A549 (cell line): ENCODE measurements at regions not wholly inside any gene's neighbourhood (a gene's known extent, or its start where the extent isn't known, plus 50 kb on each side); places are given as distances from the start of the nearest gene placed in this dataset.

Experiments used
- ATAC-seq, 2 experiments: fragments of 200-7000 bp in 1 of 2; fragments of >200 bp in 1 of 2; cut with Nextera tagmentation in 1 of 2; cut with Tn5 transposase in 1 of 2; 3 replicates each; pipeline versions ENCODE4 v1.8.0 to v1.9.1; 2018 to 2020; ENCODE audit warnings: mild to moderate bottlenecking in 1 of 2, moderate library complexity in 1 of 2
- CTCF ChIA-PET: fragments of 300-600 bp; sonication (Branson Sonifier 250); formaldehyde crosslinking; extraction: SDS; loops from one replicate; lab custom pipeline; 2021; ENCODE audit warnings: antibody characterized with exemption, inconsistent platforms; lab: Yijun Ruan, JAX
- POLR2A ChIA-PET: fragments of 350-600 bp; formaldehyde crosslinking; extraction: SDS; loops from one replicate; lab custom pipeline; 2021; ENCODE audit warnings: antibody characterized with exemption, inconsistent platforms; lab: Yijun Ruan, JAX
- DNase-seq, 2 experiments: peaks; one replicate each; pipeline versions ENCODE4 v3.0.0 to v3.0.0-alpha.2; 2011 to 2016; ENCODE audit warnings: low read depth in 1 of 2, low spot score in 1 of 2
- FAIRE-seq: peaks from 2 replicates; lab custom pipeline; 2011; peaks lifted over from hg19 to GRCh38; lab: Jason Lieb, UNC
- H3K27ac ChIP-seq, 2 experiments: fragments of >200 bp; sonication (Bioruptor Twin); formaldehyde crosslinking; 3 replicates each; pipeline ENCODE4 v1.5.1; 2016 to 2017
- H3K4me1 ChIP-seq: fragments of >200 bp; sonication (Bioruptor Twin); formaldehyde crosslinking; 3 replicates; pipeline ENCODE4 v1.6.1; 2016
- H3K4me2 ChIP-seq: fragments of >200 bp; sonication (Bioruptor Twin); formaldehyde crosslinking; 3 replicates; pipeline ENCODE4 v1.6.1; 2016
- H3K4me3 ChIP-seq: fragments of >200 bp; sonication (Bioruptor Twin); formaldehyde crosslinking; 3 replicates; pipeline ENCODE4 v1.5.1; 2016
- H3K9me3 ChIP-seq: fragments of >200 bp; sonication (Bioruptor Twin); formaldehyde crosslinking; 3 replicates; pipeline ENCODE4 v1.6.1; 2016
- CHD2 ChIP-seq: fragments of 150-350 bp; IDR thresholded peaks from 2 replicates; pipeline ENCODE4 v1.6.1; 2014; ENCODE audit warnings: low read length; ENCODE audit not compliant: partially characterized antibody
- CHD4 ChIP-seq: fragments of 200-600 bp; sonication (generic); IDR thresholded peaks from 2 replicates; pipeline ENCODE4 v1.6.1; 2016; ENCODE audit warnings: antibody characterized with exemption, mild to moderate bottlenecking, borderline replicate concordance
- EHF ChIP-seq: fragments of 250-450 bp; sonication (Bioruptor Pico); IDR thresholded peaks from 2 replicates; pipeline ENCODE4 v1.5.0; 2020; ENCODE audit warnings: mild to moderate bottlenecking
- EP300 ChIP-seq, 2 experiments: fragments of >200 bp; sonication (Bioruptor Twin); formaldehyde crosslinking; IDR thresholded peaks; 2 replicates in 1 of 2; 3 replicates in 1 of 2; pipeline ENCODE4 v1.6.1; 2016 to 2017
- FOXS1 ChIP-seq: fragments of 250-450 bp; sonication (Bioruptor Pico); IDR thresholded peaks from 2 replicates; pipeline ENCODE4 v1.5.0; 2020; ENCODE audit warnings: mild to moderate bottlenecking, moderate library complexity
- GATA3 ChIP-seq: IDR thresholded peaks from 2 replicates; pipeline ENCODE4 v1.6.1; 2012; ENCODE audit warnings: borderline replicate concordance
- HDAC2 ChIP-seq: fragments of 200-600 bp; sonication (generic); IDR thresholded peaks from 2 replicates; pipeline ENCODE4 v1.6.1; 2016
- HOXB13 ChIP-seq: fragments of 250-450 bp; sonication (Bioruptor Pico); IDR thresholded peaks from 2 replicates; pipeline ENCODE4 v1.5.0; 2020; ENCODE audit warnings: low read depth, mild to moderate bottlenecking, moderate library complexity
- HOXB5 ChIP-seq: fragments of 250-450 bp; sonication (Bioruptor Pico); IDR thresholded peaks from 2 replicates; pipeline ENCODE4 v1.5.0; 2020; ENCODE audit warnings: mild to moderate bottlenecking, moderate library complexity
- JUN ChIP-seq, 2 experiments: fragments of >200 bp; sonication (Bioruptor Twin); formaldehyde crosslinking; IDR thresholded peaks; 2 replicates in 1 of 2; 3 replicates in 1 of 2; pipeline ENCODE4 v1.6.1; 2016 to 2017
- KDM1A ChIP-seq: fragments of 200-600 bp; sonication (generic); IDR thresholded peaks from 2 replicates; pipeline ENCODE4 v1.6.1; 2016; ENCODE audit warnings: low read depth, mild to moderate bottlenecking
- KDM5A ChIP-seq: fragments of 200-600 bp; sonication (generic); IDR thresholded peaks from 2 replicates; pipeline ENCODE4 v1.6.1; 2016; ENCODE audit warnings: antibody characterized with exemption, mild to moderate bottlenecking
- NFE2L2 ChIP-seq: fragments of 150-350 bp; conservative IDR thresholded peaks from 2 replicates; pipeline ENCODE4 v1.6.1; 2014; ENCODE audit warnings: low read length
- PHF8 ChIP-seq: fragments of 200-600 bp; sonication (generic); IDR thresholded peaks from 2 replicates; pipeline ENCODE4 v1.6.1; 2016; ENCODE audit warnings: low read depth, mild to moderate bottlenecking, antibody characterized with exemption, moderate library complexity, borderline replicate concordance
- POLR2A ChIP-seq: IDR thresholded peaks from 2 replicates; pipeline ENCODE4 v1.6.1; 2012; ENCODE audit warnings: mild to moderate bottlenecking, low read length
- RARB ChIP-seq: fragments of 250-450 bp; sonication (Bioruptor Pico); IDR thresholded peaks from 2 replicates; pipeline ENCODE4 v1.8.0; 2021; ENCODE audit warnings: mild to moderate bottlenecking, moderate library complexity
- RCOR1 ChIP-seq: fragments of 150-350 bp; IDR thresholded peaks from 2 replicates; pipeline ENCODE4 v1.6.1; 2014; ENCODE audit warnings: antibody characterized with exemption, low read length, low read depth
- SMC3 ChIP-seq: fragments of >200 bp; sonication (Bioruptor Twin); formaldehyde crosslinking; IDR thresholded peaks from 3 replicates; pipeline ENCODE4 v1.6.1; 2018; ENCODE audit warnings: inconsistent platforms
- TFCP2L1 ChIP-seq: fragments of 250-450 bp; sonication (Bioruptor Pico); IDR thresholded peaks from 2 replicates; pipeline ENCODE4 v1.5.0; 2021; ENCODE audit warnings: mild to moderate bottlenecking
- ZSCAN20 ChIP-seq: fragments of 250-450 bp; sonication (Bioruptor Pico); IDR thresholded peaks from 2 replicates; pipeline ENCODE4 v1.8.0; 2022; ENCODE audit warnings: mild to moderate bottlenecking, moderate library complexity
- WGBS: methylation state at CpG from one replicate; pipeline ENCODE4 v1.1.6; 2017; ENCODE audit errors: missing lambda C conversion rate; 5-methylcytosine and 5-hydroxymethylcytosine counted together
- TF ChIP-seq, protein P1 (sequence below): fragments of >200 bp; sonication (Bioruptor Twin); formaldehyde crosslinking; IDR thresholded peaks from 3 replicates; pipeline ENCODE4 v1.5.1; 2016
- TF ChIP-seq, protein P2 (sequence below): fragments of >200 bp; sonication (Bioruptor Twin); formaldehyde crosslinking; IDR thresholded peaks from 3 replicates; pipeline ENCODE4 v1.6.1; 2016
- TF ChIP-seq, protein P3 (sequence below): fragments of >200 bp; sonication (Bioruptor Twin); formaldehyde crosslinking; IDR thresholded peaks from 2 replicates; pipeline ENCODE4 v1.6.1; 2016

DNA sequence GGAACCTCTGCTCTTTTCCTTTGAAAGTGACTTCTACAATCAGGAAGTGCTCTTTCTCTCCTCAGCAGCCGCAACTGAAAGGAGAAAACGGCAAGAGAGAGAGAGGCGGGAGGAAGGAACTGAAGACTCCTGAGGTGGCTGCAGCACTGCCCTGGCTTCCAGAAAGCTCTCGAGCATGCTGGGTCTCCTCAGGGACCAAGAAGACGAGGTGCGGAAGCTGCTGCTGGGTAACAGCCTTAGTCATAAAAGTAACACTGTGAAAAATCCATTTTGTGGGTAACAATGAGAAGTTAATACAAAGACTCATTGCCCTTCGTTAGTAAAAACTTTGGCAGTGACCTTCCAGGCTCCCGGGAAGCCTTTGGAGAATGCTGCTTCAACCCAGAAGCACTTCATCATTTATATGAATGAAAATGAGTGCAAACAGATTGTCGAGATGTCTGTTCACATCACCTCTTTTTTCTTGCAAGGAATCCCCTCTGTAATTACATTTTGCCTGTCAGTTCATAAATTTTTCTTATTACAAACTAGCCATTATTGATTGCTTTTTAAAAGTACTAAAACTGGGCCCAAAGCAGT lies 473.4 kb downstream of the SOX6 start:
- no peak for TF ChIP-seq NFE2L2
- TF ChIP-seq KDM1A, result no peak
- TF ChIP-seq KDM5A, result no peak
- TF ChIP-seq HOXB13, result no peak
- no peak for TF ChIP-seq HDAC2
- TF ChIP-seq ZSCAN20 (CRISPR knock-in tag), result no peak
- no peak for TF ChIP-seq EHF
- TF ChIP-seq GATA3, result no peak
- no peak for TF ChIP-seq TFCP2L1 (CRISPR knock-in tag)
- TF ChIP-seq, protein P1, sequence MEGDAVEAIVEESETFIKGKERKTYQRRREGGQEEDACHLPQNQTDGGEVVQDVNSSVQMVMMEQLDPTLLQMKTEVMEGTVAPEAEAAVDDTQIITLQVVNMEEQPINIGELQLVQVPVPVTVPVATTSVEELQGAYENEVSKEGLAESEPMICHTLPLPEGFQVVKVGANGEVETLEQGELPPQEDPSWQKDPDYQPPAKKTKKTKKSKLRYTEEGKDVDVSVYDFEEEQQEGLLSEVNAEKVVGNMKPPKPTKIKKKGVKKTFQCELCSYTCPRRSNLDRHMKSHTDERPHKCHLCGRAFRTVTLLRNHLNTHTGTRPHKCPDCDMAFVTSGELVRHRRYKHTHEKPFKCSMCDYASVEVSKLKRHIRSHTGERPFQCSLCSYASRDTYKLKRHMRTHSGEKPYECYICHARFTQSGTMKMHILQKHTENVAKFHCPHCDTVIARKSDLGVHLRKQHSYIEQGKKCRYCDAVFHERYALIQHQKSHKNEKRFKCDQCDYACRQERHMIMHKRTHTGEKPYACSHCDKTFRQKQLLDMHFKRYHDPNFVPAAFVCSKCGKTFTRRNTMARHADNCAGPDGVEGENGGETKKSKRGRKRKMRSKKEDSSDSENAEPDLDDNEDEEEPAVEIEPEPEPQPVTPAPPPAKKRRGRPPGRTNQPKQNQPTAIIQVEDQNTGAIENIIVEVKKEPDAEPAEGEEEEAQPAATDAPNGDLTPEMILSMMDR, result no peak
- no peak for TF ChIP-seq RARB
- ChIA-PET POLR2A (no interaction called here), CTCF (no interaction called here)
- Histone ChIP-seq H3K4me1 (no peaks in the 10 kb centered on the region), H3K4me3 (no peak overlapping the region), H3K9me3 (no peaks in the 10 kb centered on the region), H3K4me2 (no peak overlapping the region), H3K27ac (no peak overlapping the region)
- FAIRE-seq, result no peak
- WGBS, result 59% methylated on average over 9 of the region's 9 CpGs
- no peak for DNase-seq
- no peak for ATAC-seq

DNA sequence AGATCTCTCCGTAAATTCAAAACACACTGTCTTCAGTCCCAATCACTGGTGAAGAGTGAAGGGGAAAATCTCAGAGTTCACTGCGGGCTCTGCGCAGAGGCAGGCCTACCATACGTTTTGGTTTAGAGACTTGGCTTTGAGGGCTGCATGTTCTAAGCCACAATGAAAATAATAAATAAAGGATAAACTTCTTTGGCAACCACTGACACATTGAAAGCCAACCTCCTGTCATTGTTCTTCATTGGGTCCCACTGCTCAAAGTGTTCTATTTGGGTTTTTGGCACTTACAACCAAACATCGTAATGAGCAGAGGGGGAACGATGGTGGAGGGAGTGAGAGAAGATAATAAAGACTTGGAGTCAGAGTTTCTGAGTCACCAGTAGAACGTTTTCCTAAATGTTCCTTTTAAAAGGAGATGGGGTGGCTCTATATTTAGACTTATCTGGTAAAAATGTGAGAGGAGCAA lies 472.9 kb downstream of the SOX6 start:
- TF ChIP-seq, protein P1, result no peak
- TF ChIP-seq PHF8 (no peak), HOXB13 (no peak), JUN (IDR thresholded peaks at IDR 0.05) (no peak), RCOR1 (no peak)
- no peak for FAIRE-seq
- CTCF ChIA-PET, result no interaction called here
- no peak for ATAC-seq
- no peak for DNase-seq
- Histone ChIP-seq H3K4me2 (no peak overlapping the region), H3K4me1 (no peaks in the 10 kb centered on the region), H3K9me3 (no peaks in the 10 kb centered on the region), H3K27ac (no peak overlapping the region), H3K4me3 (no peak overlapping the region)
- WGBS, result 70% methylated on average over 7 of the region's 7 CpGs
- POLR2A ChIA-PET, result no interaction called here

DNA sequence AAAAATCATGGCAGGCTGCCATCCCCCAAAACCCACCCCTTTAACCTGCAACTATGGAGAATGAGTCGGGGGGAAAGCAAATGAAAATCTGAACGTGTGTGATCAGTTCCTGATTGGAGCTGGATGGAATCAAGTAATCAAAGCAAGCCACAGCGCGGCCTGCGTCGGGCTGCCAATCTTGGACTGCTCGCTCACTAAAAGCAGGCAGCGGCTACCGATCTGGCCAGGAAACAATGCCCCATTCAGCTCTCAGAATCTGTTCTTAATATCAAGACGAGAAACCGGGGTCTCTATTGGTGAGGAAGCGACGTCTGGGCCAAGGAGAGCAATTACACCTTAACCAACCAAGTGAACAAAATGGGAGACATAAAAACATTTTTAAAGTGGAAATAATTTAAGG lies 472.2 kb downstream of the SOX6 start:
- no peak for DNase-seq
- ChIA-PET POLR2A (no interaction called here), CTCF (no interaction called here)
- ATAC-seq, result no peak
- FAIRE-seq, result no peak
- WGBS, result 80% methylated on average over 13 of the region's 13 CpGs
- TF ChIP-seq, protein P2, sequence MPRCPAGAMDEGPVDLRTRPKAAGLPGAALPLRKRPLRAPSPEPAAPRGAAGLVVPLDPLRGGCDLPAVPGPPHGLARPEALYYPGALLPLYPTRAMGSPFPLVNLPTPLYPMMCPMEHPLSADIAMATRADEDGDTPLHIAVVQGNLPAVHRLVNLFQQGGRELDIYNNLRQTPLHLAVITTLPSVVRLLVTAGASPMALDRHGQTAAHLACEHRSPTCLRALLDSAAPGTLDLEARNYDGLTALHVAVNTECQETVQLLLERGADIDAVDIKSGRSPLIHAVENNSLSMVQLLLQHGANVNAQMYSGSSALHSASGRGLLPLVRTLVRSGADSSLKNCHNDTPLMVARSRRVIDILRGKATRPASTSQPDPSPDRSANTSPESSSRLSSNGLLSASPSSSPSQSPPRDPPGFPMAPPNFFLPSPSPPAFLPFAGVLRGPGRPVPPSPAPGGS, result no peak
- TF ChIP-seq, protein P3, sequence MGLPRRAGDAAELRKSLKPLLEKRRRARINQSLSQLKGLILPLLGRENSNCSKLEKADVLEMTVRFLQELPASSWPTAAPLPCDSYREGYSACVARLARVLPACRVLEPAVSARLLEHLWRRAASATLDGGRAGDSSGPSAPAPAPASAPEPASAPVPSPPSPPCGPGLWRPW, result no peak
- TF ChIP-seq RCOR1 (no peak), EP300 (IDR thresholded peaks at IDR 0.05) (no peak), HOXB5 (CRISPR knock-in tag) (no peak), ZSCAN20 (CRISPR knock-in tag) (no peak), SMC3 (no peak), CHD2 (no peak), FOXS1 (CRISPR knock-in tag) (no peak), POLR2A (no peak), CHD4 (no peak)
- H3K4me1 ChIP-seq, result no peaks in the 10 kb centered on the region
- H3K27ac ChIP-seq, result no peak overlapping the region
- no peak overlapping the region for H3K4me2 ChIP-seq
- no peaks in the 10 kb centered on the region for H3K9me3 ChIP-seq
- H3K4me3 ChIP-seq, result no peak overlapping the region
